SK-N-SH (cell line): ENCODE measurements at regions not wholly inside any gene's neighbourhood (a gene's known extent, or its start where the extent isn't known, plus 50 kb on each side); places are given as distances from the start of the nearest gene placed in this dataset.

Experiments used
- CTCF ChIP-seq: fragments of 200-600 bp; sonication (generic); IDR thresholded peaks from 2 replicates; pipeline ENCODE4 v1.6.1; 2017; ENCODE audit warnings: antibody characterized with exemption, mild to moderate bottlenecking, moderate library complexity
- EP300 ChIP-seq, 2 experiments: IDR thresholded peaks; 2 replicates each; pipeline versions ENCODE4 v1.4.0 to v1.6.1; 2012; ENCODE audit warnings: borderline replicate concordance in 1 of 2, low read depth in 1 of 2, low read length in 1 of 2
- EZH2phosphoT487 ChIP-seq: fragments of 200-600 bp; sonication (generic); IDR thresholded peaks from 2 replicates; pipeline ENCODE4 v1.6.1; 2017; ENCODE audit warnings: low read depth, mixed run types, mild to moderate bottlenecking, antibody characterized with exemption, moderate library complexity, borderline replicate concordance
- FOXJ3 ChIP-seq: sonication (generic); formaldehyde crosslinking; IDR thresholded peaks from 2 replicates; pipeline ENCODE4 v1.5.1; 2020; ENCODE audit warnings: mild to moderate bottlenecking, missing genetic modification reagents
- MAX ChIP-seq: IDR thresholded peaks from 2 replicates; pipeline ENCODE4 v1.4.0; 2012; ENCODE audit warnings: low read depth
- NRF1 ChIP-seq: IDR thresholded peaks from 2 replicates; pipeline ENCODE4 v1.6.1; 2012; ENCODE audit warnings: low read depth, mild to moderate bottlenecking, low read length
- POLR2AphosphoS5 ChIP-seq: IDR thresholded peaks from 2 replicates; pipeline ENCODE4 v1.6.1; 2012; ENCODE audit warnings: low read depth, low read length
- REST ChIP-seq: IDR thresholded peaks from 2 replicates; pipeline ENCODE4 v1.6.1; 2012; ENCODE audit warnings: mild to moderate bottlenecking, low read depth, low read length, moderate library complexity
- TEAD4 ChIP-seq: IDR thresholded peaks from 2 replicates; pipeline ENCODE4 v1.4.0; 2012; ENCODE audit warnings: mild to moderate bottlenecking, borderline replicate concordance; ENCODE audit not compliant: insufficient read depth
- TF ChIP-seq, protein P1 (sequence below): fragments of 150-350 bp; IDR thresholded peaks from 2 replicates; pipeline ENCODE4 v1.6.1; 2017; ENCODE audit warnings: antibody characterized with exemption, low read length, low read depth, borderline replicate concordance

DNA sequence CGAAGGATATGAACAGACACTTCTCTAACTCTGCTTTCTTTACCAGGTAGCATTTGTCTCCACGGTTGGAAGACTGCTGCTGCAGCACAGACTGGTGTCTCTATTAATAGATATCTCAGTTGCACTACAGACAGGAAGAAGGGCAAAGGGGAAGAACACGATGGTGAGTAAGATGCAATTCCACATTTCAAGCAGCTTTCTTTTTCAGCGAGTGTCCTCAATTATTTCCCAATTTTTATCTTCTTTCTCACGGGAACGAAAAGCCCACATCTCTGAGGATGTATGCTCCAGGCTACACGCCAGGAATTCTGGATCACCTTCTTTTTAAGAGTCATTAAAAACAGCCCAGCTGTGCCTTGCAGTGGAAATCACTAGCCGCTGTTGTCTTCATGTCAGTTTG is 311.6 kb upstream of the ECI2 start:
- TF ChIP-seq CTCF (no peak), POLR2AphosphoS5 (no peak), NRF1 (no peak), EZH2phosphoT487 (no peak), EP300 (IDR thresholded peaks at IDR 0.05; ENCODE audit: borderline replicate concordance in 1 of 2, low read depth in 1 of 2, low read length in 1 of 2) (no peak), FOXJ3 (CRISPR knock-in tag) (no peak), REST (no peak), TEAD4 (no peak), MAX (no peak)
- TF ChIP-seq, protein P1, sequence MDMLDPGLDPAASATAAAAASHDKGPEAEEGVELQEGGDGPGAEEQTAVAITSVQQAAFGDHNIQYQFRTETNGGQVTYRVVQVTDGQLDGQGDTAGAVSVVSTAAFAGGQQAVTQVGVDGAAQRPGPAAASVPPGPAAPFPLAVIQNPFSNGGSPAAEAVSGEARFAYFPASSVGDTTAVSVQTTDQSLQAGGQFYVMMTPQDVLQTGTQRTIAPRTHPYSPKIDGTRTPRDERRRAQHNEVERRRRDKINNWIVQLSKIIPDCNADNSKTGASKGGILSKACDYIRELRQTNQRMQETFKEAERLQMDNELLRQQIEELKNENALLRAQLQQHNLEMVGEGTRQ: no peak
